HG02642 (cell line): ENCODE measurements at regions not wholly inside any gene's neighbourhood (a gene's known extent, or its start where the extent isn't known, plus 50 kb on each side); places are given as distances from the start of the nearest gene placed in this dataset.
A peak's percentile ranks its signal among the peaks of the same experiment; 100 is the strongest.
"Not testable (repeated sequence)": the region's sequence is repeated elsewhere in the genome, so short reads cannot be mapped to it uniquely, and the experiment has no call there.

Source experiments
- ATAC-seq: cut with Tn5 transposase; IDR thresholded peaks from one replicate; pipeline ENCODE4 v1.9.1; 2021; ENCODE audit warnings: mild to moderate bottlenecking; ENCODE audit not compliant: unreplicated experiment, poor library complexity

- ATAC-seq = not testable (repeated sequence)
Observed at GRCh38 chr17:45554479-45554878, 64.0 kb upstream of the PLEKHM1 start.

GRCh38 chr17:45558821-45559220, 68.3 kb upstream of the PLEKHM1 start:
- ATAC-seq = not testable (repeated sequence)

DNA sequence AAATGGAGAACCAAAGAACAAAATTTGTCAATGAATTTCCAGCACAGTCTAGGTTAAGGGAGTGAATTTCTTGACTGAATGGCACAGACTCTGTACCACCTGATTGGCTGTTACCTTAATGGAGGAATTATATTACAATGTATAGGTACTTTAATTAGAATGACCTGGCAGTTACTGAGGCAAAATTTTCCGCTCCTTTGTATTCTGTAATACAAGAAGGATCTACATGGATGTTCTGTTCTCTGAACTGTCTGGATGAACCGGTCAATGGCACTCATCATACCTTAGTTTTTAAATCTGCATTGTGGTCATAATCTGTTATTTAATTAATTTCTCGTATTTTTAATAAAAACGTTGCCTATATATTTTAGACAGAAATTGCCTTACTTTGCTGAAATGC, 72.3 kb upstream of the PLEKHM1 start:
- ATAC-seq = not testable (repeated sequence)

DNA sequence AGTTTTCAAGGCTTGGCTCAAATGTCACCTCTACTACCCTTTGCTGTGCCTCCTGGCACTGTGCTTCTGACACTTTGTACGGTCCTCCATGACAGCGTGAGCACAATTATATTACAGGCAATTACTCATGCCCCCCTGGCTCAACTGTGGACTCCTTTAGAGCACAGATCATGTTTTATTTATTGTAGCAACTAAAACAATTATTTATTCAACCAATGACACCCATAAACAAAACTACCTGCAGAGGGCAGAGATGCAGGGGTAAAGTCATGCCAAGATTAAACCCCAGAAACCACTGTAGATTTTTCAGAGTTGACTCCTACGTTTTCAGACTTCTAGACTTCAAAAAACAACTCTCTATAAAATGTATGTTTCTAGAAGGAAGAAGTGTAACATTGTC, 72.8 kb upstream of the PLEKHM1 start:
- ATAC-seq = not testable (repeated sequence)

- not testable (repeated sequence) for ATAC-seq
Observed at GRCh38 chr17:45568275-45568674, 77.8 kb upstream of the PLEKHM1 start.

DNA sequence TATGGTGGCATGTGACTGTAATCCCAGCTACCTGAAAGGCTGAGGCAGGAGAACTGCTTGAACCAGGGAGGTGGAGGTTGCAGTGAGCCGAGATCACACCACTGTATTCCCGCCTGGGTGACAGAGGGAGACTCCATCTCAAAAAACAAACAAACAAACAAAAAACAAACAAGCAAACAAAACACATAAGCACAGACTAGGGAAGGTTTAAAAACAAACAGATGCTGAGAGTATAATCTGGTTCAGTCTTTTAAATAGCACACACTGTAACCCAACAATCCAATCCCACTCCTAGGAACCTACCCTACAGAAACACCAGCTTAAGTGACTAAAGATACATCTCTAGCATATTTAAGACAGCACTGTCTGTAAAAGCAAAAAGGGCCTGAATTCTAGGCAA, 82.8 kb upstream of the PLEKHM1 start:
- ATAC-seq = not testable (repeated sequence)

- no peak for ATAC-seq
Observed at GRCh38 chr17:45573924-45574770, 83.6 kb upstream of the PLEKHM1 start.

DNA sequence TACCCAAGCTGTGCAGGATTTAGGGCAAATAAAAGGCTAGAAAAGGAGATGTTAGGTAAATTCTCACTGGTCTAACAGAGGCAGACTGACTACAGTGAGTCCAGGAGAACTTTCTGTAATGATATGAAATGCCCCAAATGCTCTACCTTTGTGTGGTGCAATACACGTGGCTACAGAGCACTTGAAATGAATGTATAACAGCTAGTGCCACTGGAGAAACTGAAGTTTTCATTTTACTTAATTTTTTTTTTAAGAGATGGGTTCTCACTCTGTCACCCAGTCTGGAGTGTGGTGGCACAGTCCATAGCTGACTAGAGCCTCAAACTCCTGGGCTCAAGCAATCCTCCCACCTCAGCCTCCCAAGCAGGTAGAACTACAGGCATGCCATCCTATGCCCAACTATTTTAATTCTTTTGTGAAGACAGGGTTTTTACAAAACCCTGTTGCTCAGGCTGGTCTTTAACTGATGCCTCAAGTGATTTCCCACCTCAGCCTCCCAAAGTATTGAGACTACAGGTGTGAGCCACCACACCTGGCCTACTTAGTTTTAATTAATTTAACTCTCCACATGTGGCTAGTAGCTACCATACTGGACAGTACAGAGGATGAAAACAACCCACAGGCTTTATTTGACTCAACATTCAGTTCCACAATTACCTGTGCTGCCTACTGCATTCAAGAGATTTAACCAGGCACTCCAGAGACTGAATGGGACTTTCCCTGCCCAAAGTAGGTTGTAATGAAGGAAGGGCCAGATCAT, 84.8 kb upstream of the PLEKHM1 start:
- no peak for ATAC-seq

DNA sequence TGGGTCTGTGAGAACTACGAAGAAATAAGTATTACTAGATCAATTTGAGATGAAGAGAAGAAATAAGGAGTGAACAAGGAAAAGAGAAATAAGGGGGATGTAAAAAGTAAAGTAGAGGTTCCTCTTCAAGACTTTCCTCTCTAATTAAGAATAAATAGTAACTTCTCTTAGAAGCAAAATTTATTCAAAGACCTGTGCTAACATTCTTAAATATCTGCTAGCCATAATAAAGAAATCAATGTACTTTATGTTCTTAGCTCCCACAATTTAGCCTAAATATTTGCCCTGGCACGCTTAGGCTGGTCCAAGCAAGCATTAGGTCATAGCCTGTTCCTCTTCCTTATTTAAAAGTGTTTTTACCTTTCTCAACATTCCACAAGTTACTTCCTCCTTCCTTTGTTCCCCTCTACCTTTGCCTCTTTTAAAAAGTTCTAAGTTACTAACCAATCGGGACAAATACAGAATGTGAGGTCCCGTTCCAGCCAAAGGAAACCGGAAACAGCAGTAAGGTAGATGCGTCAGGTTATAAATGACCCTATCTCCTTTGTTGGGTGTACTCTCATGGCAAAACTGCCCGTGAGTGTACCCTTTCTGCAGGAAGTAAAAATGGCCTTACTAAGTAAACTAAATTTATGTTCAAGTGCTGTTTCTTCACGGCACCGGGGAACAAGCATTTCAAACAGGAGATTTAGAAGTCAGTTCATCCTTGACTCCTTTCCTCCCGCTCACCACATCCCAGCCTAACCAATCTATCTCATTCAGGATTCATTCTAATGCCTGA, 86.2 kb upstream of the PLEKHM1 start:
- ATAC-seq = not testable (repeated sequence)

DNA sequence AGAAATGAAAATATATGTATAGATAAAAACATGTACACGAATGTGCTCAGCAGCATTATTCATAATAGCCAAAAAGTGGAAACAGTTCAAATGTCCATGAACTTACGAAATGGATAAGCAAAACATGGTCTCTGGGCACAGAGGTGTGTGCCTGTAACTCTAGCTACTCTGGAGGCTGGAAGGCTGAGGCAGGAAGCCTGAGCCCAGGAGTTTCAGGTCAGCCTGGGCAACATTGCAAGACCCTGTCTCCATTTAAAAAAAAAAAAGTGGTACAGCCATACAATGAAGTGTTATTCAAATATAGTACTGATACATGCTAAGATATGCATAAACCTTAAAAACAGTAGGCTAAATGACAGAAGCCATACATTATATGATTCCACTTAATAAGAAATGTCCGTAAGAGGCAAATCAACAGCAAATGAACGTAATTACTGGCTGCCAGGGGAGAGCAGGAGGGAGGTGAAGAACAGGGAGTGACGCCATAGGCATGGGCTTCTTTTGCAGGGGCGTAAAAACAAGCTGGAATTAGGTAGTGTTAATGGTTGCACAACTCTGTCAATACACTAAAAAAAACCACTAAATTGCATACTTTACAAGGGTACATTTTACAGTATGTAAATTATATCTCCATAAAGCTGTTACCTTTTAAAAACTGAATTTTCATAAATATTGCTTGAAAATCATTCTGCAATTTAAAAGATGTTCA, 87.2 kb upstream of the PLEKHM1 start:
- no peak for ATAC-seq

- ATAC-seq = no peak
Observed at GRCh38 chr17:45578516-45579455, 88.3 kb upstream of the PLEKHM1 start.

DNA sequence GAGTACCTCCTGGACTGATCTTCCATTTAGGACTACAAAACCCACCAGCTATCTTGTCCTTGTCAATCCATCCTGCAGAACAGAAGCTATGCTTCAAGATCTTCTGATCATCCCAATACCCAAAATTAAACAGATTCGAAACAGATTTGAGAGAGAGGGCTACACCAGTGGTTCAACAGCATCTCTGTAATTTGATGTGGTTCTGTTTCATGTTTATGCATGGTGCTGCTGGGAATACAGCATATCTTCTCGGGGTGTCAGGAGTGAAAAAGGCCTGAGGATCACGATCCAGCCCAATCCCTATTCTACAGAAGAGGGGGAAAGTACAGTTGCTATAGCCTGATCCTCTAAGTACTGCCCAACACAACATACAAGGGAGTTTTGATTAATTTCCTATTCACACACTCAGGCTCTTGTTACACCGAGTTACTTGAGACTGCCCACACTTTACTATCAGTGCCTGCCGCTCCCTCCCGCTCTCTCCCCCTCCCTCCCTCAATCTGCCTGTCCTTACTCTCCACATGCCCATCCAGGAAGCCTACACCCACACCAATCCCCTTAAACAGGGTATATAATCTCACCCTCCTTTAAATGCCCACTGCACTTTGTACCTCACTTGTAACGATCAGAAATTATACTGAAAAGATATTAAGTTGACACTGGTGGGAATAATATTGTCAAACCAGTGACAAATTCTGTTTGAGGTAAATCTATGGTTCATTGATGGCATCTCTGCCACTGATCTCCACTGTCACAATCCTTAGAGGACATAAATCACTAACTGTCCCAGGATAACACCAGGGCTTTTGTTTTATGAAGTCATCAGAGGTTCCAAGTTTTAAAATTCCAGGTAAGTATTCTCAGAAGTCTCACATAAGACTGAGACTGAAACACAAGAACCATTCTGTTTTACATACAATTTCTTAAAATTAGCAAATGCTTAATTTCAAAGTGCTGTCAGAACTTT, 89.3 kb upstream of the PLEKHM1 start:
- ATAC-seq = no peak

GRCh38 chr17:45580924-45581323, 90.4 kb upstream of the PLEKHM1 start:
- no peak for ATAC-seq

DNA sequence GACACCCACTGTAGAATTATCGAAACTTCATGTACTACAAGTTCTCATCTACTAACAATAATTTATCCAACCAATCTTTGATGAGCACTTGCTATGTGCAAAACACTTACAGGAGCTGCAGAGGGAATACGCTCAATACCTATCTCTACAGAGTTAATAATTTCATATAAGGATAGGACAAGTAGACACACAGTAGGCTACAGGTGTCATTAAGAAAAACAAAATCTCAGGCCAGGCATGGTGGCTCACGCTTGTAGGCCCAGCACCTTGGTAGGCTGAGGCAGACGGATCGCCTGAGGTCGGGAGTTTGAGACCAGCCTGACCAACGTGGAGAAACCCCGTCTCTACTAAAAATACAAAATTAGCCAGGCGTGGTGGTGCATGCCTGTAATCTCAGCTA, 91.3 kb upstream of the PLEKHM1 start:
- no peak for ATAC-seq

DNA sequence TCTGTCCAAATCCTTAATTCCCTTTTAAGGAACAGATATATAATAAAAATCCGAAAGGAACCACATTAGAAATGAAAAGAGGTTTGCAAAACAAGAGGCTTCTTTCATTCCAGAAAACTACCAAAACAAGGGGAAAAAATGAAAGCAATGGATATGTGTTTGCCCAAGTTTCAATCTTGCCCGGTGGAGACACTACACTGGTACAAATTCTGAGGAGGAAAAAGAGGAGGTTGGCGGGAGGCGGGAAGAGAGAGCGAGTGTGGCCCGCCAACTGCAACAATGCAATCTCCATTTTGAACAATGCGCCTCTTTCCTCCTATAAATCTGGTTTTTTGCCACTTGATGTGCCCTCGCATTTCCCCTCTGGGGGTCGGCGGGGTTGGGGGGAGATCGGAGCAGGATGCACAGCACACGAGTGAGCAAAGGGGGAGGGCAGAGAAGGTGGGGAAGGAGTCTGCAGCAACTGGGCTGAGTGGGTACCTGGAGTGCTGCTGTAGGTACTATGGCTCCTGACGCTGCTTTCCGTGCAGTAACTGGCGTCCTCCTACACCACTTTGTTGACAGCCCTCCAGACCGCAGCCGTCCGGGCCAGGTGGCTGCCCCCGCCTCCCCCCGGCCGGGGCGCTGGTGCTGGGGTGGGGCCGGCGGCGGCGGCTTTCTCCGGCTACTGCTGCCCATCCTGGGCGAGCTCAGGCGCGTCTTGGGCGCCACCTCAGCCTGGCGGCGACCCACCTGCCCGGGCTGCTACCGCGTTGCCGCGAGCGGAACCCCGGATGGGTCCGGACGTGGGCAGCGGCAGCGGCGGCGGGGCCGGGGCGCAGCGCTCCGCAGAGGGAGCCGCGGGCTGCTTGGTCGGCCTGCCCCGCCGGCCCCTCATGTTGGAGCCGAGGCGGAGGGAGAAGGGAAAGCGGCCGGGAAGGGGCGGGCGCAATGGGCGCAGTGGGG, 93.8 kb upstream of the PLEKHM1 start:
- ATAC-seq = peak; percentile 72

DNA sequence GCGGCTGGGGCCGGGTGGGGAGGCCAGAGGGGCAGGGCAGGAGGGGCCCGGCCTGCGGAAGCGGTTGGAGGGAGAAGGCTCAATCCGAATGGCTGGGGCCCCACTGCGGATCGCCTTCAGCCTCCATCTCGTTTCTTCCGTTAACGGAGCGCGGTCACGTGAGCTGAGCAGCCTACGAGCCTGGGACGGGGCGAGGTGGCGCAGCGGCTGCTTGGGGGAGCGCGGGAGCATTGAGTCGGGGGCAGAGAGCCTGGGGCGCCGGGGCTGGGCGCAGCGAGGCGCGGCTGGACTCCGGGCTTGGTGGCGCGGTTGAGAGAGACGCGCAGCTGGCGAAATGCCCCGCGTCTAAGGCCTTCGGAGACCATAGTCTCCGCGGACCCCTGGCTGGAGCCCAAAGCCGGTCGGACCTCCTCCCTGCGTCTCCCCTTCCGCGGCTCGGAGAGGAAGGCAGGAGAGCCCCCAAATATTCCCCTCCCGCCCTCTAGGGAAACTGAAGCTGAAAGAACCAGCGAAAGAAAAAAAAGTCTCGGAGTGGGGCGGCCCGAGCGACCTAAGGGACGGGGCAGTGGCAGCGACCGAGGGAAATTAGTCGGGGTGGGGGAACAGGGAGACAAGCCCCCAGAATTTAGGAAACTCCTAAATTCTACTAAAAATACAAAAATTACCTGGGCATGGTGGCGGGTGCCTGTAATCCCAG, 94.7 kb upstream of the PLEKHM1 start:
- ATAC-seq = peak; percentile 74
